Brain microvascular endothelial cell (primary cell): ENCODE measurements at regions not wholly inside any gene's neighbourhood (a gene's known extent, or its start where the extent isn't known, plus 50 kb on each side); places are given as distances from the start of the nearest gene placed in this dataset.

ENCODE experiments used
- DNase-seq: peaks from one replicate; pipeline ENCODE4 v3.0.0-alpha.2; 2020
- H3K27ac ChIP-seq: fragments of 250-450 bp; sonication (Bioruptor Pico); 2 replicates; pipeline ENCODE4 v1.5.1; 2020; ENCODE audit warnings: mild to moderate bottlenecking, moderate library complexity
- H3K27me3 ChIP-seq: fragments of 250-450 bp; sonication (Bioruptor Pico); replicated peaks from 2 replicates; pipeline ENCODE4 v1.5.1; 2020; ENCODE audit warnings: mild to moderate bottlenecking
- H3K36me3 ChIP-seq: fragments of 250-450 bp; sonication (Bioruptor Pico); replicated peaks from 2 replicates; pipeline ENCODE4 v1.5.1; 2020; ENCODE audit warnings: mild to moderate bottlenecking
- H3K4me3 ChIP-seq: 2 replicates; pipeline ENCODE4 v1.5.1; 2011; ENCODE audit warnings: low read depth, mild to moderate bottlenecking, control low read depth, low read length, moderate library complexity
- CTCF ChIP-seq: IDR thresholded peaks from 2 replicates; pipeline ENCODE4 v1.5.1; 2011; ENCODE audit warnings: low read depth, mild to moderate bottlenecking, moderate library complexity, low read length, control low read depth, inconsistent platforms; ENCODE audit errors: missing control alignments
- in situ Hi-C: cut with HindIII; loops from 2 replicates; pipeline ENCODE4 v1.10.0; 2017; ENCODE audit warnings: low sequenced_read_pairs, low pct_ligation_motif_present

DNA sequence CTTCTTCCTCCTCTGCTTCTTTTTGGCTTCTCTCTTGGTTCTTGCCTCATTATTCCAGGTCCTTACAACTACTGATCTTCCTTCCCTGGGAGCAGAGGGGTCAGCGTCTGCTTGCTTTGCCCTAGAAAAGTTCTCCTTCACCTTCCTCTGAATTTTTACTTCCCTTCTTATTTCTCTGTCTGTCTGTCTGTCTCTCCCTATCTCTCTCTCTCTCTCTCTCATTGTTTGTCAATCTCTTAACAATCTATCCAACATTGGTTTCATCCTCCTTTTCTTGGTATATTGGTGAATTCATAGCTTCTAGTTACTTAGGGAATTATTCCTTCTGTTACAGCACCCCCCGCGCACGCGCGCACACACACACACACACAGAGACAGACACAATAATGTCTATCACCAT, 559.1 kb downstream of the MN1 start:
- in situ Hi-C loops = no loop called here
- Histone ChIP-seq H3K36me3 (no peaks in the 10 kb centered on the region), H3K27me3 (no peaks in the 10 kb centered on the region), H3K4me3 (no peak overlapping the region), H3K27ac (no peak overlapping the region)
- no peak for TF ChIP-seq CTCF
- no peak for DNase-seq

- TF ChIP-seq CTCF = no peak
These were observed 558.5 kb downstream of the MN1 start for GRCh38 chr22:27242917-27243589.

GRCh38 chr22:27244328-27244727, 557.2 kb downstream of the MN1 start:
- no peak for DNase-seq
- in situ Hi-C loops = no loop called here
- no peak overlapping the region for H3K4me3 ChIP-seq
- no peak overlapping the region for H3K27ac ChIP-seq
- no peaks in the 10 kb centered on the region for H3K36me3 ChIP-seq
- H3K27me3 ChIP-seq = no peaks in the 10 kb centered on the region
- TF ChIP-seq CTCF = no peak

More at GRCh38 chr22:27242917-27243589, 558.5 kb downstream of the MN1 start:
- H3K27ac ChIP-seq = no peak overlapping the region
- DNase-seq = peak; percentile 35
- no peaks in the 10 kb centered on the region for H3K27me3 ChIP-seq
- in situ Hi-C loops = no loop called here
- no peaks in the 10 kb centered on the region for H3K36me3 ChIP-seq
- no peak overlapping the region for H3K4me3 ChIP-seq

DNA sequence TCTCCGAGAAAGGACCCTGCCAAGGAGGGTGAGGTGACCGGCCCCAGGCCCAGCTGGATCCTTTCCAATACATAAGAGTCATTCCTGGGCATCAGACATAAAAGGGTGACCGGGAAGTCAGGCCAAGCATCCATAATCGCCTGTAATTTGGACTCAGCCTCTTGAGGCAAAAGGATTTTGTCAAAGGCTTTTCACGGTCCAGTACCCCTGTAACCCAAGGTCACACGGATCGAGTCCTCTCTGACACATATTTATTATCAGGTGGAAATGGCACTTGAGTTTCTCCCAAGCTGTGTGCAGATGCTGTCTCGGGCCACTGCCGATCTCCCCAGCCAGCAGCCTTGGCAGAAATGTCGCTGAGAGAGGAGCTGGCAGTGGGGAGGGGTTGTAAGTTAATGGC, 556.5 kb downstream of the MN1 start:
- H3K27ac ChIP-seq = no peak overlapping the region
- no peaks in the 10 kb centered on the region for H3K36me3 ChIP-seq
- no peak overlapping the region for H3K4me3 ChIP-seq
- DNase-seq = no peak
- no peaks in the 10 kb centered on the region for H3K27me3 ChIP-seq
- in situ Hi-C loops = no loop called here
- no peak for TF ChIP-seq CTCF

- H3K36me3 ChIP-seq = no peaks in the 10 kb centered on the region
- DNase-seq = no peak
- no peak for TF ChIP-seq CTCF
- H3K27me3 ChIP-seq = no peaks in the 10 kb centered on the region
- no peak overlapping the region for H3K4me3 ChIP-seq
- in situ Hi-C loops = no loop called here
- H3K27ac ChIP-seq = no peak overlapping the region
These were observed 555.0 kb downstream of the MN1 start for GRCh38 chr22:27246558-27246957.

DNA sequence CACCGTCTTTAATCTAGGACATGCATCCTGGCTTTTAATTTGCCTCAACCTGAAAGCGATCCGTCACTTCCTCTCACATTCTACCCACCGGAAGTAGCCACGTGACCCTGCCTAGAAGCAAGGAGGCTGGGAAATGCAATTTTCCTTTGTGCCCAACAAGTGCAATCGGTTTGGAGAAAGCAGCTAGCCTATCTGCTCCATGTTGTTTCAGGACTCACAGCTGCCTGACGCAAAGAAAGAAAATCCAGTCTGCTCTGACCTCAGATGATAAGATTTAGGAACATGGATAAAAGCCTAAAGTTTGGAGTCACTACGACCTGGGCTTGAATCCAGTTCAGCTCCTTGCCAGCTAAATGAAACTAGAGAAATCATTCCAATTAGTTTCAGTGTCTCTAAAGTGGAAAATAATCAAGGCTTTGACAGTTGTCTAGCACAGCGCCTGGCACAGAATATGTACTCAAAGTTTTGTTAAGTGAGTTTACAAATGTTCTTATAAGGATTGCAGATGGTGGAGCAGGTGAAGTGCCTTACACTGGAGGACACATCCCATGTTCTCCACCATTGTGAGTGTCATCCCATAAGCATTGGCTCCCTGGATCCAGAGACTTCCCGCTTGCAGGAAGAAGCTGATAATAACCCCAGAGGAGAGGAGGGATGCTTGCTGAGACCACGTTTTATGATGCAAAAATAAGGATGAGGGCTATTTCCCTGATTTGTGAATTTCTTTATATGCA, 553.7 kb downstream of the MN1 start:
- no peak overlapping the region for H3K4me3 ChIP-seq
- no peak for DNase-seq
- no peak for TF ChIP-seq CTCF
- no peaks in the 10 kb centered on the region for H3K36me3 ChIP-seq
- H3K27me3 ChIP-seq = no peaks in the 10 kb centered on the region
- in situ Hi-C loops = no loop called here
- no peak overlapping the region for H3K27ac ChIP-seq
